ENCODE measurements at regions not wholly inside any gene's neighbourhood (a gene's known extent, or its start where the extent isn't known, plus 50 kb on each side); places are given as distances from the start of the nearest gene placed in this dataset.

GRCh38 chr2:47266939-47267710 lies 90.8 kb upstream of the CALM2 start:
- no peak overlapping the region for H3K4me3 ChIP-seq (ENCODE audit: control insufficient read depth, low read depth, low read length)

DNA sequence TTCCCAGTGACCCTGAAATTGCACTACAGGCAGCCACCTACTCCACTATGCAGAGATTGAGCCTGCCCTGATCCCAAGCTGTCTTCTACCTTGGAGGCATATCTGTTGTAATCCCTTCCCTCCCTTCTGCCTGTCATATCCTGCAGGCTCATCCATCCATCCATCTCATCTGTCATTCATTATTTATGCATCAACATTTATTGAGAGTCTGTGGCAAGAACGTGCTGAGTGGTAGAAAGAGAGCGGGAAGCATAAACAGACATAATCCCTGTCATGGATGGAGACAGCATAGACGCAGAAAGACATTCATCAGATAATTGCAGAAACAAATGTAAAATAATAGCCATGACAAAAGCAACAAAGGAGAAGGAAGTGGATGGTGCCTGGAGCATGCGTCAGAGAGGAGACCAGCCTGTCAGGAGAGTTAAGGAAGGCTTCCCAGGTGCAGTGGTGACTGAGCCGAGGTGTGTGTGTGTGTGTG lies 89.5 kb upstream of the CALM2 start:
- no peak for TF ChIP-seq CTCF (IDR thresholded peaks at IDR 0.05; ENCODE audit: control insufficient read depth, insufficient read depth, low read depth, low read length, missing control alignments)
- H3K4me3 ChIP-seq (ENCODE audit: control insufficient read depth, low read depth, low read length) = no peak overlapping the region
- no peak for DNase-seq (ENCODE audit: low read depth)

More at GRCh38 chr2:47266939-47267710, 90.8 kb upstream of the CALM2 start:
- no peak for DNase-seq (ENCODE audit: low read depth)
- TF ChIP-seq CTCF (IDR thresholded peaks at IDR 0.05; ENCODE audit: control insufficient read depth, insufficient read depth, low read depth, low read length, missing control alignments) = no peak

- no peak for DNase-seq (ENCODE audit: low read depth)
- TF ChIP-seq CTCF (IDR thresholded peaks at IDR 0.05; ENCODE audit: control insufficient read depth, insufficient read depth, low read depth, low read length, missing control alignments) = no peak
- H3K4me3 ChIP-seq (ENCODE audit: control insufficient read depth, low read depth, low read length) = no peak overlapping the region
Measured at GRCh38 chr2:47265158-47265557, 88.8 kb upstream of the CALM2 start.

DNA sequence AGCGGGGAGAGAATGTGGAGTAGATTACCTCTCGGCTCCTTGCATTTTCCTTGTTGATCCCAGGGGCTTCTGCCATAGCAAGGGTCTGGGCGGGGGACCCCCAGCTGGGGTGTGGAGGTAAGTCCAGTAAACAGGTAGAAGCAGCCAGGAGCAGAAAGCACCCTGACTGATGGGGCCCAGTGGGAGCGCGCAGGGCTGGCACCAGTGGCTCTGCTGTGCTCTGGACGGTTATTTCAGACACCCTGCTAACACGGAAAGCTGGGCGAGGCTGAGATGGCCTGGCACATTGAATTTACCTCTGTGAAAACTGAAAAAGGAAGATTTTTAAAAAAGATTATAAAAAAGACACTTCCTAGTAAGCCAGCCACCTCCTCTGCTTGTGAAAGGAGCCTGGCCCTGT lies 88.4 kb upstream of the CALM2 start:
- H3K4me3 ChIP-seq (ENCODE audit: control insufficient read depth, low read depth, low read length) = no peak overlapping the region
- no peak for DNase-seq (ENCODE audit: low read depth)
- no peak for TF ChIP-seq CTCF (IDR thresholded peaks at IDR 0.05; ENCODE audit: control insufficient read depth, insufficient read depth, low read depth, low read length, missing control alignments)

DNA sequence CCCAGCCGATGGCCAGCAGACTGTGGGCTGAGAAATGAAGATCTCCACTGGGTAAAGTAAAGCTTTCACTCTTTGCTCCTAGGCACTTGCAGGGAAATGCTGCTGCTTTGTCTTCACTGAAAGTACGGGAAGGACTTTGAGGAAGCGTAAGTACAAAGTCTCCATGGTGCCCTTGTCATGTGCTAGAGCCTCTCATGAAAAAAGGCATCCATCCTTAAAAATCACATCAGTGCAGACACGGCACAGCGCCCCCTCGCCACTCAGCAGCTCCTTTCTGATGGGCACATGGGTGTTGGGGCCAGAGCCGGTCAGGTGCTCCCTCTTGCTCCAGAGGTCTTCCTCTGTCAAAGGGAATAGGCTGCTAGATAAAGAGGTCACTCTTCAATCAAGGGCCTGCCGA lies 87.8 kb upstream of the CALM2 start:
- no peak overlapping the region for H3K4me3 ChIP-seq (ENCODE audit: control insufficient read depth, low read depth, low read length)
- no peak for TF ChIP-seq CTCF (IDR thresholded peaks at IDR 0.05; ENCODE audit: control insufficient read depth, insufficient read depth, low read depth, low read length, missing control alignments)
- DNase-seq (ENCODE audit: low read depth) = no peak

GRCh38 chr2:47262657-47263056 lies 86.3 kb upstream of the CALM2 start:
- DNase-seq (ENCODE audit: low read depth) = no peak
- no peak overlapping the region for H3K4me3 ChIP-seq (ENCODE audit: control insufficient read depth, low read depth, low read length)
- TF ChIP-seq CTCF (IDR thresholded peaks at IDR 0.05; ENCODE audit: control insufficient read depth, insufficient read depth, low read depth, low read length, missing control alignments) = no peak

All from AG09309 (cell line).